ENCODE measurements at regions not wholly inside any gene's neighbourhood (a gene's known extent, or its start where the extent isn't known, plus 50 kb on each side); places are given as distances from the start of the nearest gene placed in this dataset.
A peak's percentile ranks its signal among the peaks of the same experiment; 100 is the strongest.

DNA sequence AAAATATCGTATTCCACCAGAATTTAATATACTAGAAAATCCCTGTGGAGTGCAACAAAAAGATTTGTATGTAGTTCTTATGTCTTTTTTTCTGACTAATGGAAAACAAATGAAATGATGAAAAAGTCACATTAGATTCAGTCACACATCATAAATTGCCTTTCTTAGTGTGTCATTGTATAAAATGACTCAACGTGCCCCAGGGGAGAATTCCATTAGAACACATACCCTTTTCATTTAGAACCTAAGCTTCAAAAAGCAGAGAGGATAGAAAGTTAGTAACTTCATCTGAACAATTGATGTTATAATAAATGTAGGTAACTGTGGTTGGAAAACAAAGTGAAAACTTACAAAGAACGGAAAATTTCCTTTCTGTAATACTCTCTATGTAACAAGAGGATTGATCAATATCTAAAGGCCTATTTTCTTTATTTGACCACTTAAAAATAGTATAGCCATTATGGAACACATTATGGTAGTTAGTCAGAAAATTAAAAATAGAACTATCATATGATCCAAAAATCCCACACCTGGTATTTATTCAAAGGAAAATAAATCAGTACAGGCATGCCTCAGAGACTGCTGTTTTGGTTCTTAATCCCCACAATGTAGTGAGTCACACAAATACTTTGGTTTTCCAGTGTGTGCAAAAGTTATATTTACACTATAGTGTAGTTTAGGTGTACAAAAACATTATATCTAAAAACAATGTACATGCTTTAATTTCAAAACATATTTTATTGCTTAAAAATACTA, 1016.1 kb downstream of the KCNT2 start:
- Histone ChIP-seq H3K4me2 (peak overlapping the region; percentile 49), H3K9me3 (no peaks in the 10 kb centered on the region), H3K4me3 (no peak overlapping the region), H3K4me1 (0 out of 3 replicates have a peak, but pooled peaks cover 8% of the 10 kb centered on the region), H3K27ac (no peak overlapping the region)
- ChIA-PET CTCF (no interaction called here), POLR2A (no interaction called here)
- 23% methylated on average over 3 of the region's 3 CpGs for WGBS (ENCODE audit: missing lambda C conversion rate)
- ATAC-seq (no peak), FAIRE-seq (peak; percentile 13), DNase-seq (ENCODE audit: low read depth in 1 of 2, low spot score in 1 of 2) (peak in 1 of 2 experiments; percentile 8)
- TF ChIP-seq FOXS1 (CRISPR knock-in tag; IDR thresholded peaks at IDR 0.05), result no peak
- TF ChIP-seq JUNB (IDR thresholded peaks at IDR 0.05), result peak; percentile 63; the same call in 1 of the 2 replicates
- no peak for TF ChIP-seq SMC3 (IDR thresholded peaks at IDR 0.05)
- no peak for TF ChIP-seq KDM1A (IDR thresholded peaks at IDR 0.05; ENCODE audit: low read depth)
- TF ChIP-seq BHLHE40 (IDR thresholded peaks at IDR 0.05; ENCODE audit: low read depth, low read length), result no peak

DNA sequence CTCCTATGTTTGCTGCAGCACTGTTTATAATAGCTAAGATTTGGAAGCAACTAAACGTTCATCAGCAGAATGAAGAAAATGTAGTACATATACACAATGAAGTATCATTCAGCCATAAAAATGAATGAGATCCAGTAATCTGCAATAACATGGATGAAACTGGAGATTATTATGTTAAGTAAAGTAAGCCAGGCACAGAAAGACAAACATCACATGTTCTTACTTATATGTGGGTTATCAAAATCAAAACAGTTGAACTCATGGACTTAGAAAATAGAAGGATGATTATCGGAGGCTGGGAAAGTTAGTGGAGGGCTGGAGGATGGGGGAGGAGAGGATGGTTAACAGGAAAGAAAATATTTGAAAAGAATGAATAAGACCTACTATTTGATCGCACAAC, 1017.6 kb downstream of the KCNT2 start:
- Histone ChIP-seq H3K27ac (no peak overlapping the region), H3K4me1 (0 out of 3 replicates have a peak, but pooled peaks cover 8% of the 10 kb centered on the region), H3K4me3 (no peak overlapping the region), H3K9me3 (no peaks in the 10 kb centered on the region), H3K4me2 (no peak overlapping the region)
- DNase-seq (ENCODE audit: low read depth in 1 of 2, low spot score in 1 of 2) (no peak), FAIRE-seq (no peak), ATAC-seq (no peak)
- ChIA-PET CTCF (no interaction called here), POLR2A (no interaction called here)
- WGBS (ENCODE audit: missing lambda C conversion rate), result 63% methylated on average over 3 of the region's 3 CpGs
- TF ChIP-seq PHF8 (IDR thresholded peaks at IDR 0.05; ENCODE audit: borderline replicate concordance, low read depth) (no peak), HOXB13 (CRISPR knock-in tag; IDR thresholded peaks at IDR 0.05; ENCODE audit: low read depth) (no peak), EHF (CRISPR knock-in tag; IDR thresholded peaks at IDR 0.05) (no peak), HOXB5 (CRISPR knock-in tag; IDR thresholded peaks at IDR 0.05) (no peak), TP53 (CRISPR knock-in tag; IDR thresholded peaks at IDR 0.05) (no peak), CBX2 (IDR thresholded peaks at IDR 0.05; ENCODE audit: borderline replicate concordance, low read depth) (no peak), CEBPB (IDR thresholded peaks at IDR 0.05) (no peak)
- TF ChIP-seq, protein P1, sequence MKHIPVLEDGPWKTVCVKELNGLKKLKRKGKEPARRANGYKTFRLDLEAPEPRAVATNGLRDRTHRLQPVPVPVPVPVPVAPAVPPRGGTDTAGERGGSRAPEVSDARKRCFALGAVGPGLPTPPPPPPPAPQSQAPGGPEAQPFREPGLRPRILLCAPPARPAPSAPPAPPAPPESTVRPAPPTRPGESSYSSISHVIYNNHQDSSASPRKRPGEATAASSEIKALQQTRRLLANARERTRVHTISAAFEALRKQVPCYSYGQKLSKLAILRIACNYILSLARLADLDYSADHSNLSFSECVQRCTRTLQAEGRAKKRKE (CRISPR knock-in tag; IDR thresholded peaks at IDR 0.05; ENCODE audit: low read depth), result no peak
- TF ChIP-seq, protein P2, sequence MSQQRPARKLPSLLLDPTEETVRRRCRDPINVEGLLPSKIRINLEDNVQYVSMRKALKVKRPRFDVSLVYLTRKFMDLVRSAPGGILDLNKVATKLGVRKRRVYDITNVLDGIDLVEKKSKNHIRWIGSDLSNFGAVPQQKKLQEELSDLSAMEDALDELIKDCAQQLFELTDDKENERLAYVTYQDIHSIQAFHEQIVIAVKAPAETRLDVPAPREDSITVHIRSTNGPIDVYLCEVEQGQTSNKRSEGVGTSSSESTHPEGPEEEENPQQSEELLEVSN (IDR thresholded peaks at IDR 0.05; ENCODE audit: borderline replicate concordance, low read depth), result no peak
- TF ChIP-seq, protein P3, sequence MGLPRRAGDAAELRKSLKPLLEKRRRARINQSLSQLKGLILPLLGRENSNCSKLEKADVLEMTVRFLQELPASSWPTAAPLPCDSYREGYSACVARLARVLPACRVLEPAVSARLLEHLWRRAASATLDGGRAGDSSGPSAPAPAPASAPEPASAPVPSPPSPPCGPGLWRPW (IDR thresholded peaks at IDR 0.05), result no peak
- TF ChIP-seq, protein P4, sequence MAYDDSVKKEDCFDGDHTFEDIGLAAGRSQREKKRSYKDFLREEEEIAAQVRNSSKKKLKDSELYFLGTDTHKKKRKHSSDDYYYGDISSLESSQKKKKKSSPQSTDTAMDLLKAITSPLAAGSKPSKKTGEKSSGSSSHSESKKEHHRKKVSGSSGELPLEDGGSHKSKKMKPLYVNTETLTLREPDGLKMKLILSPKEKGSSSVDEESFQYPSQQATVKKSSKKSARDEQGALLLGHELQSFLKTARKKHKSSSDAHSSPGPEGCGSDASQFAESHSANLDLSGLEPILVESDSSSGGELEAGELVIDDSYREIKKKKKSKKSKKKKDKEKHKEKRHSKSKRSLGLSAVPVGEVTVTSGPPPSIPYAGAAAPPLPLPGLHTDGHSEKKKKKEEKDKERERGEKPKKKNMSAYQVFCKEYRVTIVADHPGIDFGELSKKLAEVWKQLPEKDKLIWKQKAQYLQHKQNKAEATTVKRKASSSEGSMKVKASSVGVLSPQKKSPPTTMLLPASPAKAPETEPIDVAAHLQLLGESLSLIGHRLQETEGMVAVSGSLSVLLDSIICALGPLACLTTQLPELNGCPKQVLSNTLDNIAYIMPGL (CRISPR knock-in tag; IDR thresholded peaks at IDR 0.05; ENCODE audit: borderline replicate concordance), result no peak

DNA sequence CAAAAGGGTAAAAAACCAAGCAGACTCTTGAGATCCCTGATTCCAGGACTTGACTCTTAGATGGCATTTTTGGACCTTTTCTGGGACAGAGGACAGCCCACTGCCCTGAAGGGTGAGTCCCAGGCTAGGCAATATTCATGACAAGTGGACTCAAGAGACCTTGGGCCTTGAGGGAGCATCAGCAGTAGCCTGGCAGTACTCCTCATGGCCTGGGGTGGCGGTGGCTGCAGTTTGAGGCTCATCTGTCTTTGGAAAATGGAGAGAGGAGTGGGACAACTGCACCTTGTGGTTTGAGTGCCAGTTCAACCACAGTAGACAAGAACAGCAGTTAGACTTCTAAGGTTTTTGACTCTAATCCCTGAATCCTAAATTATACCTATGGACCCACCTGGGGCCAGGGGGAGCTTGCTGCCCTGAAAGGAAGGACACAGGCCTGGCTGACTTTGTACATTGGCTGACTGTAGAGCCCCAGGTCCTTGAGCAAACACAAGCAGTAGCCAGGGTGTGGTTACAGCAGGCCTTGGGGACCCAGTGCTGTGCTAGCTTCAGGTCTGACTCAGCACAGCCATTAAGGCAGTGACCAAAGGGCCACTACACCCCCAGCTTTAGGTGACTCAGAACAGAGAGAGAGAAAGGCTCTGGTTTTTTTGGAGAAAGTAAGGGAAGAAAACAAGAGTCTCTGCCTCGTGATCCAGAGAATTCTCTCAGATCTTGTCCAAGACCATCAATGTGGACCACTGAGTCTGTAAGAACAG, 1023.2 kb downstream of the KCNT2 start:
- Histone ChIP-seq H3K4me1 (no peaks in the 10 kb centered on the region), H3K27ac (no peak overlapping the region), H3K4me2 (no peak overlapping the region), H3K9me3 (no peaks in the 10 kb centered on the region), H3K4me3 (no peak overlapping the region)
- ATAC-seq (no peak), DNase-seq (ENCODE audit: low read depth in 1 of 2, low spot score in 1 of 2) (no peak), FAIRE-seq (no peak)
- ChIA-PET CTCF (no interaction called here), POLR2A (no interaction called here)
- TF ChIP-seq MAFK (IDR thresholded peaks at IDR 0.05; ENCODE audit: partially characterized antibody) (no peak), TP53 (CRISPR knock-in tag; IDR thresholded peaks at IDR 0.05) (no peak), ZC3H11A (IDR thresholded peaks at IDR 0.05) (no peak), EP300 (IDR thresholded peaks at IDR 0.05) (no peak), CEBPB (IDR thresholded peaks at IDR 0.05) (no peak)
- WGBS (ENCODE audit: missing lambda C conversion rate), result 44% methylated on average over 2 of the region's 2 CpGs

Data from A549 (cell line).